ENCODE measurements at regions not wholly inside any gene's neighbourhood (a gene's known extent, or its start where the extent isn't known, plus 50 kb on each side); places are given as distances from the start of the nearest gene placed in this dataset.

DNA sequence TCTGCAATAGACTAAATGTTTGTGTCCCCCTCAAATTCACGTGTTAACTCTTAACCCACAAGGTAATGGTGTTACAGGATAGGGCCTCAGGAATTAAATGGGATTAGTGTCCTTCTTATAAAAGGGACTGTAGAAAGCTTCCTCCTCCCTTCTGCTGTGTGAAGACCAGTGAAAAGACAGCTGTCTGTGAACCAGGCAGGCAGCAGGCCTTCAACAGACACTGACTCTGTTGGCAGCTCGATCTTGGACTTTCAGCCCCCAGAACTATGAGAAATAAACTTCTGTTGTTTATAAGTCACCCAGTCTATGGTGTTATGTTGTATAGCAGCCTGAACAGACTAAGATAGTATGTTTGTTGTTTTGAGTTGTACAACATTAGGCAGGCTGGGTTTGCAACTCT lies 208.1 kb downstream of the GBA3 start:
- DNase-seq (no peak), ATAC-seq (no peak)
- TF ChIP-seq POLR2A (IDR thresholded peaks at IDR 0.05) = no peak
- TF ChIP-seq, protein P1, sequence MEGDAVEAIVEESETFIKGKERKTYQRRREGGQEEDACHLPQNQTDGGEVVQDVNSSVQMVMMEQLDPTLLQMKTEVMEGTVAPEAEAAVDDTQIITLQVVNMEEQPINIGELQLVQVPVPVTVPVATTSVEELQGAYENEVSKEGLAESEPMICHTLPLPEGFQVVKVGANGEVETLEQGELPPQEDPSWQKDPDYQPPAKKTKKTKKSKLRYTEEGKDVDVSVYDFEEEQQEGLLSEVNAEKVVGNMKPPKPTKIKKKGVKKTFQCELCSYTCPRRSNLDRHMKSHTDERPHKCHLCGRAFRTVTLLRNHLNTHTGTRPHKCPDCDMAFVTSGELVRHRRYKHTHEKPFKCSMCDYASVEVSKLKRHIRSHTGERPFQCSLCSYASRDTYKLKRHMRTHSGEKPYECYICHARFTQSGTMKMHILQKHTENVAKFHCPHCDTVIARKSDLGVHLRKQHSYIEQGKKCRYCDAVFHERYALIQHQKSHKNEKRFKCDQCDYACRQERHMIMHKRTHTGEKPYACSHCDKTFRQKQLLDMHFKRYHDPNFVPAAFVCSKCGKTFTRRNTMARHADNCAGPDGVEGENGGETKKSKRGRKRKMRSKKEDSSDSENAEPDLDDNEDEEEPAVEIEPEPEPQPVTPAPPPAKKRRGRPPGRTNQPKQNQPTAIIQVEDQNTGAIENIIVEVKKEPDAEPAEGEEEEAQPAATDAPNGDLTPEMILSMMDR (IDR thresholded peaks at IDR 0.05) = no peak
- Histone ChIP-seq H3K4me1 (peaks cover 0 to 4% (median 0%) of the 10 kb centered on the region in 4 donors), H3K36me3 (no peaks in the 10 kb centered on the region), H3K4me3 (no peak overlapping the region), H3K9me3 (no peaks in the 10 kb centered on the region), H3K27ac (no peak overlapping the region), H3K27me3 (no peaks in the 10 kb centered on the region)
- WGBS (ENCODE audit: insufficient coverage, low coverage, low lambda C conversion rate, missing lambda C conversion rate) = 70% methylated on average over 2 of the region's 2 CpGs
- intact Hi-C loops (cut with DNase I) = no loop called here

DNA sequence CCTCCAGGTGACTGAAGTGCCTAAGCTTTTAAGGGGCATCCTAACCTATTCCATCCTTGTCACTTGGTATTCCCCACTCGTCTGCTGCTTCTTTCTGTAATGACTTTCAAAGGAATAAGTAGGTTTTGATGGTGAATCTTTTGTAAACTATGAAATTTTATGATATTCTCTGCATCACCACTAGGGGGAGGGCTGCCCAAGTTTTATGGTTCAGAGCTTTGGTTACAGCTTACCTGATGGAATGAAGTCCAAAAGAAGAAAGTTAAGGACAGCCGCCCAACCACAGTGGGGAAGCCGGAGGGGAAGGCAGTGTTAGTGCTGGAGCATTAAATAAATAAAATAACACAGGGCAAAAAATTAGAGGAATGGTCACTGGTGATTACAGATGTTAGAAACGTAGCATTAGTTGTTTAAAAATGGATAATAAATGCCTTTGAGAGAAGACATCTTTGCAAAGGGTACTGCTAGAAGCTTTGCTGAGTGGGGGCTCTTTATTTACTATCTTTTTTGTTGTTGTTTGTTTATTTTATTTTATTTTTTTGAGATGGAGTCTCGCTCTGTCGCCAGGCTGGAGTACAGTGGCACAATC lies 204.9 kb downstream of the GBA3 start:
- H3K27me3 ChIP-seq = no peaks in the 10 kb centered on the region
- H3K4me1 ChIP-seq = peaks cover 0 to 7% (median 0%) of the 10 kb centered on the region in 4 donors
- no peaks in the 10 kb centered on the region for H3K36me3 ChIP-seq
- intact Hi-C loops (cut with DNase I) = no loop called here
- H3K27ac ChIP-seq = no peak overlapping the region
- DNase-seq (no peak), ATAC-seq (peak; percentile 69 to 74 (median 72))
- no peak overlapping the region for H3K4me3 ChIP-seq
- 47% methylated on average over 6 of the region's 6 CpGs for WGBS (ENCODE audit: insufficient coverage, low coverage, low lambda C conversion rate, missing lambda C conversion rate)
- H3K9me3 ChIP-seq = no peaks in the 10 kb centered on the region
- TF ChIP-seq, protein P1 (IDR thresholded peaks at IDR 0.05) = peak; percentile 71 to 74 (median 72)
- no peak for TF ChIP-seq POLR2A (IDR thresholded peaks at IDR 0.05)

DNA sequence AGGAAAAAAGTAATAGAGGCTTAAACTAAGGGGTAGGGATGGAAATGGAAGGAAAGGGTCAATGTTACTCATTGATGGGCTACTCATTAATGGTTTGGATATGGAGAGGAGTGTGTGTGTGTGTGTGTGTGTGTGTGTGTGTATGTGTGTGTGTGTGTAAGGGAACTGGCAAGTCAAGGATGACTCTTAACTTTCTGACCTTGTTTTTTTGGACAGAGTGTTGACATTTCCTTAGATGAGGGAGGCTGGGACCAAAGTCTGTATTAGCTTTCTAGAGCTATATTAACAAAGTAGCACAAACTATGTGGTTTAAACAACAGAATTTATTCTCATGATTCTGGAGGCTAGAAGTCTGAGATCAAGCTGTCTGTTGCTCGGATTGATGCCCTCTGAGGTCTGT lies 202.7 kb downstream of the GBA3 start:
- H3K4me3 ChIP-seq = no peak overlapping the region
- peak overlapping the region in 1 of 3 donors; percentile 27 for H3K27ac ChIP-seq
- peaks cover 0 to 7% (median 0%) of the 10 kb centered on the region in 4 donors for H3K4me1 ChIP-seq
- intact Hi-C loops (cut with DNase I) = no loop called here
- 25% methylated on average over 1 of the region's 1 CpG for WGBS (ENCODE audit: insufficient coverage, low coverage, low lambda C conversion rate, missing lambda C conversion rate)
- no peaks in the 10 kb centered on the region for H3K36me3 ChIP-seq
- DNase-seq = no peak
- no peaks in the 10 kb centered on the region for H3K9me3 ChIP-seq
- TF ChIP-seq POLR2A (IDR thresholded peaks at IDR 0.05) = no peak
- TF ChIP-seq, protein P1 (IDR thresholded peaks at IDR 0.05) = no peak
- no peaks in the 10 kb centered on the region for H3K27me3 ChIP-seq
- ATAC-seq = peak; percentile 66 to 89 (median 85)

DNA sequence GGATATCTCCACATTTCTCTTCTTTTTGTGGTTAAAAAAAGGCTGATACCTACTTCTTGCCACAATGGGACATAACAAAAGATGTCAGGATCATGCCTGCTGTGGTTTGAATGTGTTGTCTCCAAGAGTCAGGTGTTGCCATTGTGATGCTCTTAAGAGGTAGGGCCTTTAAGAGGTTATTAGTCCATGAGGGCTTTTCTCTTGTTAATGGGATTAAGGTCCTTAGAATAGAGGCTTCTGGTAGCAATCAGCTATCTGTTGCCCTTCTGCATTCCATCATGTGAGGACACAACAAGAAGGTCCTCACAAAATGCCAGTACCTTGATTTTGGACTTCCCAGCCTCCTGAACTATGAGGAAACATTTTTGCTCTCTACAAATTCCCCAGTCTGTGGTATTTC lies 191.4 kb downstream of the GBA3 start:
- ATAC-seq = no peak
- intact Hi-C loops (cut with DNase I) = no loop called here
- no peak for TF ChIP-seq POLR2A (IDR thresholded peaks at IDR 0.05)
- TF ChIP-seq, protein P1 (IDR thresholded peaks at IDR 0.05) = no peak

DNA sequence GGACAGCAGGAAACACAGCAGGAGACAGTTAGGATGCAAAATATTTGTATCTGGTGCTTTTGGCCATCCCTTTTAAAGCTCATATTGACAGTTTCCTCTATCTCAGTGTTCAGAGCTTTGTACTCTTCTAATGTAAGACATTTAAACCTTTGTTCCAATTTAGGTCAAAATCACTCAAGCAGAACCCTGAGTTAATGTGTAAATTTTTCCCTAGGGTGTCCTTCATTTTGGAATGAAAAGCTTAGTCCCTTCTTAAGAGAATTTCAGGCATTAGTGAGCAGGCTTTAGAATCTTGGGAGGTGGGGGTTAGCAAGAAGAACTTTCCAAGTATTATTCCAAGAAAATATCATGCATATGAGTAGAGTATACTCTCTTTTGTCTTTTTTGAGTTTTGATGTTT lies 188.7 kb downstream of the GBA3 start:
- Histone ChIP-seq H3K9me3 (no peaks in the 10 kb centered on the region), H3K27me3 (no peaks in the 10 kb centered on the region), H3K27ac (no peak overlapping the region), H3K4me3 (no peak overlapping the region), H3K4me1 (no peaks in the 10 kb centered on the region), H3K36me3 (no peaks in the 10 kb centered on the region)
- DNase-seq (no peak), ATAC-seq (no peak)
- intact Hi-C loops (cut with DNase I) = no loop called here
- TF ChIP-seq POLR2A (IDR thresholded peaks at IDR 0.05) = no peak
- TF ChIP-seq, protein P1 (IDR thresholded peaks at IDR 0.05) = no peak

More for the DNA sequence above, 191.4 kb downstream of the GBA3 start:
- Histone ChIP-seq H3K4me1 (no peaks in the 10 kb centered on the region), H3K27me3 (no peaks in the 10 kb centered on the region), H3K4me3 (no peak overlapping the region), H3K9me3 (no peaks in the 10 kb centered on the region), H3K36me3 (no peaks in the 10 kb centered on the region), H3K27ac (no peak overlapping the region)
- DNase-seq = no peak
